HG02678 (cell line): ENCODE measurements at regions not wholly inside any gene's neighbourhood (a gene's known extent, or its start where the extent isn't known, plus 50 kb on each side); places are given as distances from the start of the nearest gene placed in this dataset.

Experiments used
- ATAC-seq: cut with Tn5 transposase; IDR thresholded peaks from one replicate; pipeline ENCODE4 v1.9.1; 2021; ENCODE audit warnings: mild to moderate bottlenecking, moderate library complexity; ENCODE audit not compliant: unreplicated experiment

- ATAC-seq, result no peak
Measured at GRCh38 chr10:131841131-131841660, 59.6 kb upstream of the PPP2R2D start.

GRCh38 chr10:131841661-131842139 lies 59.1 kb upstream of the PPP2R2D start:
- no peak for ATAC-seq

GRCh38 chr10:131842351-131843088 lies 58.3 kb upstream of the PPP2R2D start:
- no peak for ATAC-seq

GRCh38 chr10:131843089-131843595 lies 57.7 kb upstream of the PPP2R2D start:
- no peak for ATAC-seq

GRCh38 chr10:131843881-131844284 lies 56.9 kb upstream of the PPP2R2D start:
- no peak for ATAC-seq

GRCh38 chr10:131844529-131845084 lies 56.2 kb upstream of the PPP2R2D start:
- ATAC-seq, result no peak

- no peak for ATAC-seq
Measured at GRCh38 chr10:131845505-131846239, 55.1 kb upstream of the PPP2R2D start.

- no peak for ATAC-seq
Measured at GRCh38 chr10:131846240-131847101, 54.3 kb upstream of the PPP2R2D start.

- ATAC-seq, result no peak
Measured at GRCh38 chr10:131847241-131847783, 53.5 kb upstream of the PPP2R2D start.

- no peak for ATAC-seq
Measured at GRCh38 chr10:131848296-131848695, 52.5 kb upstream of the PPP2R2D start.

- no peak for ATAC-seq
Measured at GRCh38 chr10:131848741-131849590, 51.8 kb upstream of the PPP2R2D start.

GRCh38 chr10:131849591-131850382 lies 51.0 kb upstream of the PPP2R2D start:
- no peak for ATAC-seq

- ATAC-seq, result no peak
Measured at GRCh38 chr10:131850383-131850870, 50.4 kb upstream of the PPP2R2D start.
